Upper lobe of right lung (tissue), 1 donor: ENCODE measurements at regions not wholly inside any gene's neighbourhood (a gene's known extent, or its start where the extent isn't known, plus 50 kb on each side); places are given as distances from the start of the nearest gene placed in this dataset.

Experiments
- ATAC-seq: fragments of 200-7000 bp; cut with Tn5 transposase; one replicate; pipeline ENCODE4 v1.9.1; 2020; ENCODE audit warnings: mild to moderate bottlenecking, moderate library complexity
- DNase-seq: peaks from one replicate; pipeline ENCODE4 v3.0.0-alpha.2; 2020
- H3K27ac ChIP-seq: fragments of 200-600 bp; one replicate; pipeline ENCODE4 v1.8.0; 2022
- H3K27me3 ChIP-seq: fragments of 200-600 bp; one replicate; pipeline ENCODE4 v1.8.0; 2022; ENCODE audit warnings: mild to moderate bottlenecking
- H3K36me3 ChIP-seq: fragments of 200-600 bp; one replicate; pipeline ENCODE4 v1.8.0; 2022
- H3K4me1 ChIP-seq: fragments of 200-600 bp; one replicate; pipeline ENCODE4 v1.8.0; 2022
- H3K4me3 ChIP-seq: fragments of 200-600 bp; one replicate; pipeline ENCODE4 v1.8.0; 2022; ENCODE audit warnings: mild to moderate bottlenecking
- H3K9me3 ChIP-seq: fragments of 200-600 bp; one replicate; pipeline ENCODE4 v1.8.0; 2022
- CTCF ChIP-seq: fragments of 200-600 bp; IDR thresholded peaks from one replicate; pipeline ENCODE4 v1.8.0; 2022; ENCODE audit warnings: antibody characterized with exemption
- intact Hi-C: fragments of 100-400 bp; cut with DNase I; formaldehyde crosslinking; loops from one replicate; pipeline ENCODE4 v1.11.0; 2022
- donor health status: DM: no; HTN: yes; CAD: no; lungs with severe emphysema.

- Histone ChIP-seq H3K4me3 (no peak overlapping the region), H3K36me3 (no peaks in the 10 kb centered on the region), H3K27ac (no peak overlapping the region), H3K4me1 (no peaks in the 10 kb centered on the region), H3K27me3 (no peaks in the 10 kb centered on the region), H3K9me3 (no peaks in the 10 kb centered on the region)
- intact Hi-C loops = no loop called here
- ATAC-seq = no peak
- DNase-seq = no peak
- TF ChIP-seq CTCF = no peak
Measured at GRCh38 chr2:59440491-59440890, 1113.0 kb downstream of the BCL11A start.

DNA sequence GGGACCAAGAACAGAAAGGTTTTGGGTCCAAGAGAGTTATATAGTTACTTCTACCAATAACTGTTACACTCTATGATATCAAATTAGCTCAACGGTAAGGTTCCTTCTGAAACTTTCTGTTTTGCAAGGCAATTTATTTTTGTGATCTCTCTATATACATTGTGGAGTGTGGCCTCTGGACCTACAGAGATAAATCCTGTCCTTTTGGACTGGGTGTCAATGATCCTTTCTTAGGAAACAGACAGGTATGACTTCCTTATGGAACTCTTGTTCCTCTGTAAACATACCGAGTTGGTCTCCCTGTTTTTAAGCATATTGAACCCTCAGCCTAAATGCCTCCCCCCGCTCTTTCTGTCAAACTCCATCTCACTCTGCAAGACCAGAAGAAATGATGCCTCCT is 1117.8 kb downstream of the BCL11A start:
- no peak for DNase-seq
- intact Hi-C loops = no loop called here
- Histone ChIP-seq H3K9me3 (peaks cover 4% of the 10 kb centered on the region), H3K4me3 (no peak overlapping the region), H3K36me3 (no peaks in the 10 kb centered on the region), H3K27me3 (no peaks in the 10 kb centered on the region), H3K4me1 (no peaks in the 10 kb centered on the region), H3K27ac (no peak overlapping the region)
- ATAC-seq = no peak
- no peak for TF ChIP-seq CTCF

DNA sequence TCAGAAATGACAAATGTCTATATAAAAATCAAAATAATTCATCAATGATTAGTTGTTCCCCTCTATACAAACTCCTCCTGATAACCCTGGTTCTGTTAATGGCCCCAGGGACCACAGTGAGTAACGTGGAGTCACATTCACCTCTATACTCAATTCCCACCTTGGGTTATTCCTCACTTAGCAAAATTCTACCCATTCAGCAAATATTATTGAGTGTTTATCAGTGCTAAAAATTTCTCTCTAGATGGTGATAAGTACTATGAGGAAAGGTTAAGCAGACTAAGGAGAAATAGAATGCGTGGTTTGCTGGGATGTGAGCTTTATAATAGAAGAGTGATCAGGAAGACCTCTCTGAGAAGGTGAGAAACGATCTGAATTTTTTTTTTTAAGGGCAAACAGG is 1124.5 kb downstream of the BCL11A start:
- intact Hi-C loops = no loop called here
- ATAC-seq = no peak
- Histone ChIP-seq H3K9me3 (peaks cover 4% of the 10 kb centered on the region), H3K27ac (no peak overlapping the region), H3K4me3 (no peak overlapping the region), H3K27me3 (no peaks in the 10 kb centered on the region), H3K4me1 (no peaks in the 10 kb centered on the region), H3K36me3 (no peaks in the 10 kb centered on the region)
- no peak for TF ChIP-seq CTCF
- DNase-seq = no peak

DNA sequence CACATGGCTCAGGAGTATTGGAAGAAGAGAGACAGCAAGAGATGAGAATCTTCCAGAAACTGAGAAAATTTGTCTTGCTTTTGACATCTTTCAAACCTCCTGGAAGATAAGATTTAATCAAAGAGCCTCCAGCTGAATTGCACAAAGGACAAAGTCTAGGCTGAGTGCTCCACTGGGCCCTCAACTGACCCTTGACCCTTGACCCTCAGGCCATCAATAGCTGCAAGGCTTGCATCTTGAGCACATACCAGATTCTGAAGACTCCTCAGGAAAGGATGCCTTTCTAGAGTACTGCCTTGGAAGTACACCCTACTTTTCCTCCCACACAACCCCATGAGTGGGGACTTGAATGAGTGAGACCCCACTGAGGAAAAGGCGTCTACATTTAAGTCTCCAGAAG is 1125.5 kb downstream of the BCL11A start:
- Histone ChIP-seq H3K36me3 (no peaks in the 10 kb centered on the region), H3K4me3 (no peak overlapping the region), H3K4me1 (no peaks in the 10 kb centered on the region), H3K27me3 (no peaks in the 10 kb centered on the region), H3K9me3 (peaks cover 4% of the 10 kb centered on the region), H3K27ac (no peak overlapping the region)
- no peak for TF ChIP-seq CTCF
- intact Hi-C loops = no loop called here
- DNase-seq = no peak
- no peak for ATAC-seq

DNA sequence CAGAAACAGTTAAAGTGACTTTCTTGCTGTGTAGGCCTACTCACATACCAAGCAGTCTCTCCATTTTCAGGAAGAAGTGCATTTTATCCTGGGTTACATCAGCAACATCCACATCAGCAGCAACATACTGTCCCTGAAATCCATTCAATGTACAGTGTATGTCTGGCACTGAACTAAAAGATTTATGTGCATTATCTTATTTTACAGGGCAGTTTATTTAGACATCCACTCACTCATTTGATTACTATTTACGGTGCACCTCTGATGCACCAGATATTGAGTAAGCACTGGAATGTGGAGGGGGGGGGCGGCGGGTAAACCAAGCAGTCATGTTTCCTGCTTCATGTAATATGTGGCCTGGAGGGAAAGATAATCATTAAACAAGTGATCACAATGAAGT is 1128.2 kb downstream of the BCL11A start:
- intact Hi-C loops = no loop called here
- no peaks in the 10 kb centered on the region for H3K4me1 ChIP-seq
- ATAC-seq = no peak

More for the DNA sequence above, 1128.2 kb downstream of the BCL11A start:
- H3K27ac ChIP-seq = no peak overlapping the region
- no peaks in the 10 kb centered on the region for H3K27me3 ChIP-seq
- H3K9me3 ChIP-seq = no peaks in the 10 kb centered on the region
- H3K36me3 ChIP-seq = no peaks in the 10 kb centered on the region
- H3K4me3 ChIP-seq = no peak overlapping the region
- TF ChIP-seq CTCF = no peak
- no peak for DNase-seq
